H1 (cell line): ENCODE measurements at regions not wholly inside any gene's neighbourhood (a gene's known extent, or its start where the extent isn't known, plus 50 kb on each side); places are given as distances from the start of the nearest gene placed in this dataset.

ENCODE experiments used
- CTCF ChIA-PET: fragments of 300-600 bp; sonication (Branson Sonifier 250); formaldehyde crosslinking; loops from one replicate; lab custom pipeline; 2021; ENCODE audit not compliant: partially characterized antibody; lab: Charles Lee
- POLR2A ChIA-PET: fragments of 300-600 bp; sonication (Branson Sonifier 250); formaldehyde crosslinking; loops from one replicate; lab custom pipeline; 2021; ENCODE audit warnings: inconsistent platforms; ENCODE audit not compliant: partially characterized antibody; lab: Charles Lee
- DNase-seq, 2 experiments: peaks; one replicate each; pipeline versions ENCODE4 v3.0.0 to v3.0.0-alpha.2; 2010 to 2022; ENCODE audit warnings: low spot score in 2 of 2, low read depth in 1 of 2, mixed read lengths in 1 of 2
- FAIRE-seq: peaks from 2 replicates; lab custom pipeline; 2011; peaks lifted over from hg19 to GRCh38; lab: Jason Lieb, UNC
- H2AFZ ChIP-seq: 2 replicates; pipeline ENCODE4 v1.8.1; 2012; ENCODE audit warnings: low read length, inconsistent platforms
- H2AK5ac ChIP-seq: 2 replicates; pipeline ENCODE4 v1.6.1; 2013; ENCODE audit warnings: low read depth, low read length
- H2BK120ac ChIP-seq: replicated peaks from 2 replicates; pipeline ENCODE3; 2013; ENCODE audit warnings: low read depth, low read length, inconsistent platforms
- H2BK12ac ChIP-seq: 2 replicates; pipeline ENCODE4 v1.6.1; 2013; ENCODE audit warnings: low read depth, low read length
- H2BK15ac ChIP-seq: 2 replicates; pipeline ENCODE4 v1.6.1; 2013; ENCODE audit warnings: low read length
- H2BK20ac ChIP-seq: 2 replicates; pipeline ENCODE4 v1.6.1; 2013; ENCODE audit warnings: low read length
- H2BK5ac ChIP-seq: 2 replicates; pipeline ENCODE4 v1.6.1; 2013; ENCODE audit warnings: low read depth, low read length
- H3K14ac ChIP-seq: 2 replicates; pipeline ENCODE4 v1.6.1; 2013; ENCODE audit warnings: inconsistent platforms; ENCODE audit not compliant: insufficient read length
- H3K18ac ChIP-seq: 2 replicates; pipeline ENCODE4 v1.6.1; 2013; ENCODE audit warnings: low read length; ENCODE audit errors: extremely low read depth
- H3K23ac ChIP-seq: 2 replicates; pipeline ENCODE4 v1.6.1; 2013; ENCODE audit warnings: inconsistent platforms; ENCODE audit not compliant: insufficient read length
- H3K23me2 ChIP-seq: 2 replicates; pipeline ENCODE4 v1.6.1; 2013; ENCODE audit warnings: low read depth, low read length
- H3K27ac ChIP-seq: 2 replicates; pipeline ENCODE4 v1.6.1; 2011; ENCODE audit warnings: low read depth, low read length, inconsistent platforms
- H3K27me3 ChIP-seq, 4 experiments: replicated peaks in 1 of 4; 1 replicate in 1 of 4; 2 replicates in 3 of 4; pipeline versions ENCODE4 v1.6.1 to v1.8.1; 2011 to 2013; ENCODE audit warnings: low read length in 3 of 4, mild to moderate bottlenecking in 3 of 4, inconsistent platforms in 2 of 4, mixed read lengths in 2 of 4, moderate library complexity in 1 of 4; ENCODE audit not compliant: control insufficient read depth in 3 of 4, insufficient read depth in 3 of 4; ENCODE audit errors: extremely low read depth in 1 of 4
- H3K36me3 ChIP-seq, 4 experiments: 2 replicates each; pipeline versions ENCODE4 v1.6.1 to v1.8.1; 2011 to 2013; ENCODE audit warnings: mild to moderate bottlenecking in 4 of 4, low read length in 3 of 4, moderate library complexity in 2 of 4, control low read depth in 1 of 4, inconsistent platforms in 1 of 4; ENCODE audit not compliant: insufficient read depth in 4 of 4, control insufficient read depth in 2 of 4
- H3K4ac ChIP-seq: replicated peaks from 2 replicates; pipeline ENCODE3; 2013; ENCODE audit warnings: low read length, low read depth, mixed read lengths, inconsistent platforms; ENCODE audit not compliant: insufficient read length
- H3K4me1 ChIP-seq, 4 experiments: replicated peaks in 1 of 4; 1 replicate in 1 of 4; 2 replicates in 3 of 4; pipeline versions ENCODE4 v1.6.1 to v1.8.1; 2011 to 2013; ENCODE audit warnings: low read length in 3 of 4, inconsistent platforms in 2 of 4, mixed read lengths in 1 of 4; ENCODE audit not compliant: insufficient read depth in 4 of 4, control insufficient read depth in 3 of 4
- H3K4me2 ChIP-seq, 2 experiments: 2 replicates each; pipeline versions ENCODE4 v1.6.1 to v1.8.1; 2011 to 2013; ENCODE audit warnings: low read depth in 2 of 2, low read length in 2 of 2, control low read depth in 1 of 2, inconsistent platforms in 1 of 2, mild to moderate bottlenecking in 1 of 2; ENCODE audit not compliant: insufficient read depth in 1 of 2
- H3K4me3 ChIP-seq, 4 experiments: fragments of 200-600, 300-600 bp in 1 of 4; sonication (generic), shearing (Covaris generic), sonication (Bioruptor Twin) in 1 of 4; 2 replicates each; pipeline versions ENCODE4 v1.5.1 to v1.8.1; 2011 to 2016; ENCODE audit warnings: low read length in 4 of 4, low read depth in 3 of 4, control low read depth in 2 of 4, inconsistent platforms in 2 of 4, mild to moderate bottlenecking in 2 of 4, mixed read lengths in 1 of 4, moderate library complexity in 1 of 4; ENCODE audit not compliant: insufficient read depth in 2 of 4; ENCODE audit errors: extremely low read depth in 1 of 4
- H3K56ac ChIP-seq: replicated peaks from 2 replicates; pipeline ENCODE3; 2013; ENCODE audit warnings: low read depth, mild to moderate bottlenecking, mixed read lengths, low read length, inconsistent platforms; ENCODE audit not compliant: insufficient read length
- H3K79me1 ChIP-seq: 2 replicates; pipeline ENCODE4 v1.6.1; 2013; ENCODE audit warnings: low read depth, low read length, control low read depth
- H3K79me2 ChIP-seq, 2 experiments: 2 replicates each; pipeline versions ENCODE4 v1.6.1 to v1.8.1; 2012 to 2013; ENCODE audit warnings: low read length in 2 of 2, mild to moderate bottlenecking in 2 of 2, inconsistent platforms in 1 of 2; ENCODE audit not compliant: insufficient read depth in 2 of 2, control insufficient read depth in 1 of 2
- H3K9ac ChIP-seq, 4 experiments: replicated peaks in 1 of 4; 1 replicate in 1 of 4; 2 replicates in 3 of 4; pipeline versions ENCODE4 v1.6.1 to v1.8.1; 2011 to 2013; ENCODE audit warnings: low read depth in 3 of 4, low read length in 3 of 4, control low read depth in 2 of 4, mild to moderate bottlenecking in 2 of 4, moderate library complexity in 2 of 4, inconsistent platforms in 1 of 4; ENCODE audit errors: extremely low read depth in 1 of 4
- H3K9me3 ChIP-seq, 2 experiments: 2 replicates each; pipeline versions ENCODE4 v1.6.1 to v1.8.1; 2012 to 2013; ENCODE audit warnings: mild to moderate bottlenecking in 2 of 2, moderate library complexity in 2 of 2, control low read depth in 1 of 2, inconsistent platforms in 1 of 2, low read depth in 1 of 2, low read length in 1 of 2, mixed read lengths in 1 of 2; ENCODE audit not compliant: insufficient read depth in 2 of 2
- H4K20me1 ChIP-seq, 2 experiments: replicated peaks in 1 of 2; 2 replicates each; pipeline versions ENCODE3 to v1.8.1; 2011 to 2013; ENCODE audit warnings: inconsistent platforms in 2 of 2, low read length in 2 of 2, mild to moderate bottlenecking in 1 of 2; ENCODE audit not compliant: insufficient read depth in 2 of 2, control insufficient read depth in 1 of 2
- H4K5ac ChIP-seq: 2 replicates; pipeline ENCODE4 v1.6.1; 2013; ENCODE audit warnings: low read length, low read depth, mixed read lengths, inconsistent platforms; ENCODE audit not compliant: insufficient read length
- H4K8ac ChIP-seq: 2 replicates; pipeline ENCODE4 v1.8.0; 2013; ENCODE audit warnings: mild to moderate bottlenecking, moderate library complexity, low read length, inconsistent platforms; ENCODE audit not compliant: insufficient read depth; ENCODE audit errors: extremely low read depth
- H4K91ac ChIP-seq: replicated peaks from 2 replicates; pipeline ENCODE3; 2013; ENCODE audit warnings: low read length, mixed read lengths, inconsistent platforms; ENCODE audit not compliant: insufficient read length
- WGBS, 2 experiments: shearing (Covaris generic) in 1 of 2; methylation state at CpG; one replicate each; pipeline versions ENCODE4 v1.1.6 to v1.1.7; 2013 to 2015; ENCODE audit warnings: low lambda C conversion rate in 2 of 2, mixed read lengths in 2 of 2, inconsistent platforms in 1 of 2, low coverage in 1 of 2, missing lambda C conversion rate in 1 of 2; ENCODE audit not compliant: insufficient replicate concordance in 2 of 2, insufficient coverage in 1 of 2, insufficient read length in 1 of 2; ENCODE audit errors: extremely low coverage in 1 of 2, missing lambda C conversion rate in 1 of 2; 5-methylcytosine and 5-hydroxymethylcytosine counted together

- Histone ChIP-seq H3K23ac (no peak overlapping the region), H3K18ac (no peak overlapping the region), H4K5ac (no peak overlapping the region), H3K56ac (no peak overlapping the region), H3K4me2 (peak overlapping the region; percentile 43 to 70; a peak in 3 of 4 replicates), H4K8ac (no peak overlapping the region), H2AFZ (no peak overlapping the region), H3K27ac (no peak overlapping the region), H3K23me2 (peaks cover 7% of the 10 kb centered on the region), H3K36me3 (no peaks in the 10 kb centered on the region), H3K4ac (no peak overlapping the region), H3K9me3 (no peaks in the 10 kb centered on the region), H2BK15ac (no peak overlapping the region), H3K4me3 (peak overlapping the region in 1 of 4 experiments; percentile 85; a peak in 2 of 8 replicates), H3K4me1 (peaks cover 2 to 7% (median 3%) of the 10 kb centered on the region in 4 experiments; a peak in 5 of 7 replicates), H3K9ac (no peak overlapping the region), H4K91ac (no peak overlapping the region), H2BK12ac (no peak overlapping the region), H2BK120ac (no peak overlapping the region), H2AK5ac (no peak overlapping the region), H4K20me1 (no peaks in the 10 kb centered on the region), H3K14ac (no peak overlapping the region), H3K79me2 (no peaks in the 10 kb centered on the region), H3K79me1 (no peaks in the 10 kb centered on the region), H2BK5ac (no peak overlapping the region), H3K27me3 (peaks cover 35 to 65% (median 63%) of the 10 kb centered on the region in 4 experiments), H2BK20ac (no peak overlapping the region)
- DNase-seq (no peak), FAIRE-seq (no peak)
- ChIA-PET POLR2A (interaction anchor here (0.5 to 0.7 kb wide), 2 partner anchors 12 to 26 kb away, joined by 3 read pairs; no protein-coding TSS in a partner anchor), CTCF (no interaction called here)
- WGBS, 2 experiments: 52% methylated on average over 6 of the region's 6 CpGs; no CpG with 5 or more reads in 1 of the 2 experiments
Measured at GRCh38 chr6:28791002-28791383, 132.8 kb downstream of the TRIM27 start.
